Aorta (tissue), 5 donors: ENCODE measurements at regions not wholly inside any gene's neighbourhood (a gene's known extent, or its start where the extent isn't known, plus 50 kb on each side); places are given as distances from the start of the nearest gene placed in this dataset.

Experiments used
- ATAC-seq: fragments of 200-7000 bp; cut with Tn5 transposase; one replicate; pipeline ENCODE4 v1.9.1; 2022; ENCODE audit warnings: moderate library complexity; ENCODE audit not compliant: low FRiP score
- DNase-seq, 2 donors: peaks; one replicate each; pipeline ENCODE4 v3.0.0-alpha.2; 2020
- H3K27ac ChIP-seq, 2 donors: one replicate each; pipeline ENCODE4 v1.5.1; 2013; ENCODE audit warnings: low read length in 2 of 2, mild to moderate bottlenecking in 2 of 2, moderate library complexity in 2 of 2, control low read depth in 1 of 2, inconsistent platforms in 1 of 2, low read depth in 1 of 2
- H3K27me3 ChIP-seq, 2 donors: one replicate each; pipeline ENCODE4 v1.6.1; 2013; ENCODE audit warnings: control low read depth in 1 of 2, low read length in 1 of 2, mild to moderate bottlenecking in 1 of 2, moderate library complexity in 1 of 2; ENCODE audit not compliant: insufficient read depth in 2 of 2, control insufficient read depth in 1 of 2
- H3K36me3 ChIP-seq, 2 donors: one replicate each; pipeline ENCODE4 v1.6.1; 2013; ENCODE audit warnings: control low read depth in 1 of 2, low read length in 1 of 2, mild to moderate bottlenecking in 1 of 2; ENCODE audit not compliant: insufficient read depth in 2 of 2, control insufficient read depth in 1 of 2
- H3K4me1 ChIP-seq, 2 donors: one replicate each; pipeline ENCODE4 v1.6.1; 2013; ENCODE audit warnings: low read length in 2 of 2, control low read depth in 1 of 2, mild to moderate bottlenecking in 1 of 2, moderate library complexity in 1 of 2; ENCODE audit not compliant: insufficient read depth in 2 of 2, control insufficient read depth in 1 of 2
- H3K4me3 ChIP-seq, 2 donors: one replicate each; pipeline ENCODE4 v1.5.1; 2013; ENCODE audit warnings: low read length in 2 of 2, control low read depth in 1 of 2, mild to moderate bottlenecking in 1 of 2
- H3K9me3 ChIP-seq: one replicate; pipeline ENCODE4 v1.6.1; 2013; ENCODE audit warnings: mild to moderate bottlenecking, low read length; ENCODE audit not compliant: control insufficient read depth
- WGBS, 2 donors: extraction: QIAGEN DNeasy Blood & Tissue Kit; methylation state at CpG; one replicate each; pipeline ENCODE4 v1.1.7; 2013; 5-methylcytosine and 5-hydroxymethylcytosine counted together
- intact Hi-C, 2 donors: fragments of 100-400 bp; cut with DNase I; formaldehyde crosslinking; loops; one replicate each; pipeline versions ENCODE4 v1.14.2 to v1.15.0; 2022
- donor health status: healthy with polysubstance abuse.
- donor health status: Bipolar disorder and iron deficiency.
- donor health status: DM: no; HTN: no; CAD: no.
- donor health status: DM: no; HTN: no; CAD: no.
- donor health status: DM: yes; HTN: yes; CAD: no.

DNA sequence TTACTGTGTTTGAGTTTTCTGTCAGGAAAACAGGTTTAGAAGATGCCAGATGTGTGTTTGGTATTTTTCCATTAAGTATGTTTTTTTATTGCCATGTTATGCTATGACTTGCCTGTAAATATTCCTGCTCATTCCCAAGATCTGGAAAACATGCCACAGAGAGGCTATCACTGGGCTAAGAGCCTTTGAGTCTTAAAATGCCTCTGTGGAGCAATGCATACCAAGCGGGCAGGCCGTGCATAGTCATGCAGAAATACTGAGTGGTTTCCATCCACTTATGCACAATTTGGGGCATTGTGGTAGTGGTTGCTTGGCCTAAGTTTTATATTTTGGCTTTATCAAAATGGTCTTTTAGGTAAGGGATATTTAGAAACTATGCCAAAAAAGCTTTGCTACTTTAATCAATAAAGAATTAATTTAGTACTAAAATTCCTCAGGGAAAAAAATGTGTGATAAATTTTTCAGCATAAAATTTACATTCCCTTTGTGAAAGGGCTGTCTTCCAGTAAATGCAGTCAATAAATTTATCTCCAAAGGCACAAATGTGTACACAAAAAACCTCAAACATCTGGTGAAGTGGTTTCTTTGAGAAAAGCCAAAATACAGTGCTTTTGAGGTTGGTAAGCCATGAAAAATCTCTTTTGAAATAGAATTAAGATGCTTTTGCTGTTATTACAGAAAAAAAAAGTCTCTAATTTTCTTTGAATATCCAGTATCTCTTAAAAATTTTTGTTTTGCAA is 341.3 kb upstream of the FBXO33 start:
- WGBS, 2 donors = 88 to 91% methylated on average over 2 of the region's 2 CpGs
- intact Hi-C loops = no loop called here
- H3K27me3 ChIP-seq = no peaks in the 10 kb centered on the region
- ATAC-seq (no peak), DNase-seq (no peak)
- no peak overlapping the region for H3K4me3 ChIP-seq
- H3K9me3 ChIP-seq = no peaks in the 10 kb centered on the region
- H3K27ac ChIP-seq = no peak overlapping the region
- no peaks in the 10 kb centered on the region for H3K36me3 ChIP-seq
- no peaks in the 10 kb centered on the region for H3K4me1 ChIP-seq

DNA sequence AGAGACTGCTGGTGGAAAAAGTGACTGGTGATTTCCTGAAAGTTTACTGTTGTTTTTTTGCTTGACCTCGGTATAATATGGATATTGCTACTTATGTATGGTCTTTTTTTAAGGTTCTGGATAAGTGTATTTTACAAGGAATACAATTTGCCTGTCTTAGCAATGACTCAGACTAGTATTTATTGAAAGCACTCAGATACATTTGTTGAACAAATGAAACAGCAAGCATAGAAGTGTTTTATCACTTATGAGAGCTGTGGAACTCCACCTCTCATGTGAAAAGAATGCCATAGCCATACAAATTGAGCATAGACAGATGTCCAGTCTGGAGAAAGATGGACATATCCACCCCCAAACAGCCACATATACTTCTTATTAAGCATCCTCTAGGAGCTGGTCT is 340.4 kb upstream of the FBXO33 start:
- no peak overlapping the region for H3K4me3 ChIP-seq
- H3K9me3 ChIP-seq = no peaks in the 10 kb centered on the region
- H3K4me1 ChIP-seq = no peaks in the 10 kb centered on the region
- intact Hi-C loops = no loop called here
- 31% methylated on average over 1 of the region's 1 CpG for WGBS, 2 donors
- no peaks in the 10 kb centered on the region for H3K36me3 ChIP-seq
- ATAC-seq (no peak), DNase-seq (no peak)
- no peaks in the 10 kb centered on the region for H3K27me3 ChIP-seq
- H3K27ac ChIP-seq = no peak overlapping the region

DNA sequence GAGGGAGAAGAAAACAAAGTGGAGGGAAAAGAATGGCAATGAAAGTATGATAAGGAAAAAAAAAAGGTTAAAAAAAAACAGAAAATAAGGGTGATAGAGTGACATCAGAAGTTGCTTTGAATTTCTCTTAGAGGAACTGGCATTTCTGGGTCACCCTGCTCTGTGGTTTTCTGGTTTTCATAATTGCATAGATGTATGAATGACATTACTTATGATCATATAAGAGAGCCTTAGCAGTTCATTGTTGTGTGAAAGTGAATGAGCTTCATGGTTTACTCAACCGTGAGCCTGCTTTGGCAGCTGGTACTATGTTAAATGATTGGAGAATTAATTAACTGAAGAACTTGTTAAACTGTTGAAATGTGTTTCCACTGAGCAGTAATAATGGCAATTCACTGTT is 336.4 kb upstream of the FBXO33 start:
- Histone ChIP-seq H3K4me3 (no peak overlapping the region), H3K9me3 (no peaks in the 10 kb centered on the region), H3K4me1 (no peaks in the 10 kb centered on the region), H3K36me3 (no peaks in the 10 kb centered on the region), H3K27me3 (no peaks in the 10 kb centered on the region), H3K27ac (no peak overlapping the region)
- ATAC-seq = no peak
- DNase-seq = no peak
- intact Hi-C loops = no loop called here
- WGBS, 2 donors = 88% methylated on average over 1 of the region's 1 CpG

DNA sequence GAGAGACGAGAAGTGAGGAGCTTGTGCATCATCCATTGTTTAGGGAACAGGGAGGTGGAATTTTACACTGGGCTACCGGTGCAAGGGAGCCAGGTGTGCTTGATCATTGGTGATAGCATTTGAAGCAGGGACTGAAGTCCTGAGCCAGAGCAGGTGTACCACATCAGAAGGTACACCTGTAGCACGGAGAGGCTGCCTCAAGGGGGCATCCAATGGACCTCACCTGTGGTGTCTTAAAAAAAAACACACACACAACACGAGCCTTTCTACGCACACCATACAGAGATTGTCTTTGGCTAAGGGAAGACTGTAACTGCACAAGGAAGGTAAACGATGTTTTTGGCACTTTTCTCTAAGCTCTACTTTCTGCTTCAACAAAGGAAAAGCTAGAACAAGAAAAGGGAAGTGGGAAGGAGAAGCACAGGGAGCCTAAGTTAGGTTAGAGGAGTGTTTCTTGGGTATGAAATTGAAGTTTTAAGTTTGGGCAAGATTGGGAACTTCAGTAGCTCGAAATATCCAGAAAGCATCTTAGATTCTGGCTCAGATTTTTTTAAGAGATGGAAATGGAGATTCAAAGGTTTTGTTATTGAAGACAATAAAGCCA is 334.3 kb upstream of the FBXO33 start:
- 60 to 62% methylated on average over 7 of the region's 7 CpGs for WGBS, 2 donors
- intact Hi-C loops = no loop called here
- no peak for ATAC-seq

DNA sequence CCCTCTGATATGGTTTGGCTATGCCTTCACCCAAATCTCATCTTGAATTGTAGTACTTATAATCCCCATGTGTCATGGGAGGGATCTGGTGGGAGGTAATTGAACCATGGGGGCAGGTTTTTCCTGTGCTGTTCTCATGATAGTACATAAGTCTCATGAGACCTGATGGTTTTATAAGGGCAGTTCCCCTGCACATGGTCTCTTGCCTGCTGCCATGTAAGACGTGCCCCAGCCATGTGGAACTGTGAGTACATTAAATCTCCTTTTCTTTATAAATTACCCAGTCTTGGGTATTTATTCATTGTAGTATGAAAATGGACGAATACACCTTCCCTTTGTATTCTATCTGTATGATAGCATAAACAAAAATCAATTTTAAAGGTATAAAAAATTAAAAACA is 333.4 kb upstream of the FBXO33 start:
- ATAC-seq = no peak
- no peaks in the 10 kb centered on the region for H3K4me1 ChIP-seq
- H3K9me3 ChIP-seq = no peaks in the 10 kb centered on the region
- H3K27ac ChIP-seq = no peak overlapping the region
- no peaks in the 10 kb centered on the region for H3K36me3 ChIP-seq
- no peak overlapping the region for H3K4me3 ChIP-seq
- DNase-seq = no peak
- intact Hi-C loops = no loop called here
- 89 to 92% methylated on average over 2 of the region's 2 CpGs for WGBS, 2 donors
- no peaks in the 10 kb centered on the region for H3K27me3 ChIP-seq

More for the DNA sequence above, 334.3 kb upstream of the FBXO33 start:
- H3K4me3 ChIP-seq = no peak overlapping the region
- no peaks in the 10 kb centered on the region for H3K27me3 ChIP-seq
- no peaks in the 10 kb centered on the region for H3K4me1 ChIP-seq
- no peaks in the 10 kb centered on the region for H3K36me3 ChIP-seq
- no peaks in the 10 kb centered on the region for H3K9me3 ChIP-seq
- H3K27ac ChIP-seq = no peak overlapping the region
- no peak for DNase-seq

DNA sequence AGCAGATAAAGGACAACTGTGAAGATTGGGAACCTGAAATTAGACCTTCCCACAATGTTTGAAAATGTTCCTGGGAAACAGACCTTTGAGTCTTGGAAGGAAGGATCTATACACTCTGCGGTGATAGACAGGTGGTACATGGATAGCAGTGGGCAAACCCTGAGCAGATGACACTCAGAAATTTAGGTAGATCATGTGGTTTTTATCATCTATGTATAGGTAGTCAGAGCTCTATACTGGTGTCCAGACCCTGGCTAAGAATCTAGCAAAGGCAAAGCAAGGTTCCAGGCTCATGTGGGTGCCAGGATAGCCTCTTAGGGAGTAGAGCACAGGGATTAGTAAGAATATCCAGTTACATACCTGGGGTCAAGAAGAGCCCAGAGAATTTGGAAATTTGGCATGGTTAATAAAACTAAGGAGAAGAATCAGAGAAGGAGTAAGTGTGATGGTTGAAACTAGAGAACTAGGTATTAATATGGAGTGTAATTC is 331.2 kb upstream of the FBXO33 start:
- intact Hi-C loops = no loop called here

DNA sequence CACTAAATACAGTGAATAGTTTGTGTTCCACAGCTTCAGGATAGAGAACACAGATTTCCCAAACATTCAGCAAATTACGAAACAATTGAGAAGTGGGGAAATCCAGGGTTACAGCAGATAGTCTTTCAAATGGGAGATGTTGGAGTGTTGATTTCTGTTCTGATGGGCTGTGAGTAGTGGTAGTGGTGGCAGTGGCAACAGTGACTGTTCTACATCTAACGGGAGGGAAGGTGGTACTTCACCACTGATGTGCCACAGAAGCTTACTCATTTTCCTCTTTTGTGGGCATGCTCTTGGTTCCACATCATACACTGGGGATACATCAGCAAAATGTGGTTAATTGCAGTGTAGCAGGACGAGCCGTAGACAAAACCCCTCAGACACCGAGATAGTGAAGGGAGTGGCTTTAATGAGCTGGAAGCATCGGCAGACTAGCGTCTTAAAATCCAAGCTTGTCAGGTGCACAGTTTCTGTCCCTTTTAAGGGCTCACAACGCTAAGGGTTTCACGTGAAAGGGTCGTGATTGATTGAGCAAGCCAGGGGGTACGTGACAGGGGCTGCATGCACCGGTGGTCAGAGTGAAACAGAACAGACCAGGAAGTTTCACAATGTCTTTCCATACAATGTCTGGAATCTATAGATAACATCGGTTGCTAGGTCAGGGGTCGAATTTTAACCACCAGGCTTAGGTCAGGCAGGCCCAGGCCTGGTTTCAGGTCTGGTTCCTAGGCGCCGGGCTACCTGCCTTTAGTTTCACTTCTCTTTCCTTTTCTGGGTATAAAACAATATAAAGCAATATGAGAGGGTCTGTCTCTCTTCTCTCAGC is 330.6 kb upstream of the FBXO33 start:
- no peak for DNase-seq
- Histone ChIP-seq H3K9me3 (no peaks in the 10 kb centered on the region), H3K4me3 (no peak overlapping the region), H3K4me1 (no peaks in the 10 kb centered on the region), H3K27ac (no peak overlapping the region), H3K36me3 (no peaks in the 10 kb centered on the region), H3K27me3 (no peaks in the 10 kb centered on the region)
- no peak for ATAC-seq
- intact Hi-C loops = no loop called here
- WGBS, 2 donors = 82 to 91% methylated on average over 16 of the region's 16 CpGs

More for the DNA sequence above, 331.2 kb upstream of the FBXO33 start:
- H3K27me3 ChIP-seq = no peaks in the 10 kb centered on the region
- H3K36me3 ChIP-seq = no peaks in the 10 kb centered on the region
- DNase-seq = no peak
- WGBS, 2 donors = 94 to 100% methylated on average over 1 of the region's 1 CpG
- H3K9me3 ChIP-seq = no peaks in the 10 kb centered on the region
- no peak for ATAC-seq
- no peak overlapping the region for H3K4me3 ChIP-seq
- no peaks in the 10 kb centered on the region for H3K4me1 ChIP-seq
- no peak overlapping the region for H3K27ac ChIP-seq

DNA sequence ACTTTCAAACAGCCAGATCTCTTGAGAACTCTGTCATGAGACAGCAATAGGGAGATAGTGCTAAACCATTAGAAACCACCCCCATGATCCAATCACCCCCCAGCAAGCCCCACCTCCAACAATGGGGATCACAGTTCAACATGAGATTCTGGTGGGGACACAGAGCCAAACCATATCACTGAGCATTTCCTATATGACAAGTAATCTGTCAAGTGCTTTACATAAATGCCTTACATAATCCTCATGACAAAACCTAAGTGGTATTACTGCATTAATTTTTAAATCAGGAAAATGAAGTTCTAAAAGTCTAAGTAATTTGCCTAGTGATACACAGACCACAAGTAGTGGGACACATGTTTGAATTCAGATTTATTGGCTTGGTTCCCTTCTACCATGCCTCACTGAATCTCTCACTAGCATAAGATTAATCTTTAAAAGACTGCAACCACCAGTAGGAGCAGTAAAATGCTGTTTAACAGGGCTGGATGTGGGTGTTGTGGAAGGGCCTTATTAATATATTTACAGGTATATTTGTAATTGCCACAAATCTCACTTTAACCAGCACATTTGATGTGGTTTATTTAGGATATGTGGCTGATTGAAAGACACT is 323.1 kb upstream of the FBXO33 start:
- no peak overlapping the region for H3K4me3 ChIP-seq
- no peaks in the 10 kb centered on the region for H3K4me1 ChIP-seq
- no peak overlapping the region for H3K27ac ChIP-seq
- H3K27me3 ChIP-seq = no peaks in the 10 kb centered on the region
- no peak for DNase-seq
- no peak for ATAC-seq
- no peaks in the 10 kb centered on the region for H3K36me3 ChIP-seq
- no peaks in the 10 kb centered on the region for H3K9me3 ChIP-seq
- intact Hi-C loops = no loop called here
